ENCODE measurements at regions not wholly inside any gene's neighbourhood (a gene's known extent, or its start where the extent isn't known, plus 50 kb on each side); places are given as distances from the start of the nearest gene placed in this dataset.

DNA sequence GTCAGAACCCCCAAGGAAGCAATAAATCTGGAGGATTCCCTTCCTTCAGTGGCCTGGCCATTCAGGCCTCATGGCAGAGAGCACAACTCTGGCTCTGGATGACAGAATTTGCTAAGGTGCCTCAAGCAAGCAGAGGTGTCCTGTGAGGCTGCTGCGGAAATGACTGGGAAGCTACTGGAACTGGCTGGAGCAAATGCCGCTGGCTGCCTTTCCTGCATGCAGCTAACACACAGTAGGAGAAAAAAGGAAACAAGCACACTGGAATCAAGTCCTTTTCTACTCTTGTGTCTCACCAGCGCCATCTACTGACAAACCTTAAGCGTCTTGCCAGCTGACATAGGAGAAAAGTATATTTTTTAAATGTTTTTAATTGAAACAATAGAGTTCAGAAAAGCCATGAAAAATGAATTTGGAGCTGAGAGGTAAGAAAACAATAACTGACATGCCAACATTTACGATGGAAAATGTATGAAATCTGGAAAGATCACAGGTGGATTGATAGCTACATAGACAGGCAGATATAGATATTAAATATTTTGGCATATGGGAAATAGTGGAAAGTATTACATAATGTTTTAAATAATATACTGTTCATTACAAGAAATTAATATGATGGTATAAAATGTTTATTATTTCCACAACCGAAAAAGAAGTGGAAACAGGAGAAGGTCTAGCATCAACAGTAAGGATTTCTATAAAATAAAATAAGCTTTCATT lies 951.6 kb downstream of the ANKRD7 start:
- Histone ChIP-seq H3K4me1 (no peaks in the 10 kb centered on the region), H3K4me3 (no peak overlapping the region), H3K27me3 (no peaks in the 10 kb centered on the region), H3K27ac (no peak overlapping the region), H3K9me3 (no peaks in the 10 kb centered on the region), H3K36me3 (no peaks in the 10 kb centered on the region)
- TF ChIP-seq, protein P1, sequence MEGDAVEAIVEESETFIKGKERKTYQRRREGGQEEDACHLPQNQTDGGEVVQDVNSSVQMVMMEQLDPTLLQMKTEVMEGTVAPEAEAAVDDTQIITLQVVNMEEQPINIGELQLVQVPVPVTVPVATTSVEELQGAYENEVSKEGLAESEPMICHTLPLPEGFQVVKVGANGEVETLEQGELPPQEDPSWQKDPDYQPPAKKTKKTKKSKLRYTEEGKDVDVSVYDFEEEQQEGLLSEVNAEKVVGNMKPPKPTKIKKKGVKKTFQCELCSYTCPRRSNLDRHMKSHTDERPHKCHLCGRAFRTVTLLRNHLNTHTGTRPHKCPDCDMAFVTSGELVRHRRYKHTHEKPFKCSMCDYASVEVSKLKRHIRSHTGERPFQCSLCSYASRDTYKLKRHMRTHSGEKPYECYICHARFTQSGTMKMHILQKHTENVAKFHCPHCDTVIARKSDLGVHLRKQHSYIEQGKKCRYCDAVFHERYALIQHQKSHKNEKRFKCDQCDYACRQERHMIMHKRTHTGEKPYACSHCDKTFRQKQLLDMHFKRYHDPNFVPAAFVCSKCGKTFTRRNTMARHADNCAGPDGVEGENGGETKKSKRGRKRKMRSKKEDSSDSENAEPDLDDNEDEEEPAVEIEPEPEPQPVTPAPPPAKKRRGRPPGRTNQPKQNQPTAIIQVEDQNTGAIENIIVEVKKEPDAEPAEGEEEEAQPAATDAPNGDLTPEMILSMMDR (IDR thresholded peaks at IDR 0.05): peak; percentile 9 to 67 (median 62)
- DNase-seq (peak in 1 of 2 donors; percentile 14), ATAC-seq (no peak)
- intact Hi-C loops (cut with DNase I): loop anchor here in 3 of 10 donors (5.0 to 10.0 kb wide), 2 partner anchors 821 to 824 kb away; no protein-coding TSS in a partner anchor
- WGBS, 2 donors: 15 to 16% methylated on average over 6 of the region's 6 CpGs

DNA sequence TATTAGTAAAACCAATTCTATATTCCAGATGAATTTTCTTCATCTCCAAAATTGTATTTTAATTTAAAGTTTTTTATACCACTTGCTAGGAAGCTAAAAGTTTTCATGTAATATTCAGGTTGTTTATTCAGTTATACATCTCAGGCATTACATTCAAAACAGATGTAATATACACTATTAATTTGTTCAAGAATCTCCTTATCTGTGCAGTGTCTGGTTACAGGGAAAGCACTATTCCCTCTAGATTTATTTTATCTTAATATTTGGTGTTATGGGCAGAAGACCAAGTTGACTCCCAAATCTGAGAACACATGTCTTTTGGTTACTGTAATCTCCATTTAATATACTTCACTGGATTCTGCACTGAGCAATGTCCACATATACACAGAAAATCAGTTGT lies 953.4 kb downstream of the ANKRD7 start:
- no peaks in the 10 kb centered on the region for H3K4me1 ChIP-seq
- H3K27ac ChIP-seq: no peak overlapping the region
- no peak for DNase-seq
- no peak for ATAC-seq
- intact Hi-C loops (cut with DNase I): loop anchor here in 3 of 10 donors (5.0 to 10.0 kb wide), 2 partner anchors 823 to 826 kb away; no protein-coding TSS in a partner anchor
- peaks cover 0 to 9% (median 0%) of the 10 kb centered on the region in 11 donors for H3K9me3 ChIP-seq
- H3K36me3 ChIP-seq: no peaks in the 10 kb centered on the region
- H3K4me3 ChIP-seq: no peak overlapping the region
- TF ChIP-seq, protein P1 (IDR thresholded peaks at IDR 0.05): no peak
- no peaks in the 10 kb centered on the region for H3K27me3 ChIP-seq

DNA sequence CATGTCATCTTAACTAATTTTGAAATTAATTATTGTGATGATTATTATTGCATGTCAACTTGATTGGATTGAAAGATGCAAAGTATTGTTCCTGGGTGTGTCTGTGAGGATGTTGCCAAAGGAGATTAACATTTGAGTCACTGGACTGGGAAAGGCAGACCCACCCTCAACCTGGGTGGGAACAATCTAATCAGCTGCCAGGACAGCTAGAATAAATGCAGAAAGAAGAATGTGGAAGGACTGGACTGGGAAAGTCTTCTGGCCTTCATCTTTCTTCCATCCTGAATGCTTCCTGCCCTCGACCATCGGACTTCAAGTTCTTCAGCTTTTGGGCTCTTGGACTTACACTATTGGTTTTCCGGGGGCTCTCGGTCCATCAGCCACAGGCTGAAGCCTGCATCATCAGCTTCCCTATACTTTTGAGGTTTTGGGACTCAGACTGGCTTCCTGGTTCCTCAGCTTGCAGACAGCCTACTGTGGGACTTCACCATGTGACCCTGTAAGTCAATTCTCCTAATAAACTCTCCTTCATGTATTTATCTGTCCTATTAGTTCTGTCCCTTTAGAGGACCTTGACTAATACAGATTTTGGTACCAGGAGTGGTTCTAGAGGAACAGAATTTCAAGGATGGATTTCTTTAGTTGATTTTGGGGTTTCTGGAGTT lies 959.8 kb downstream of the ANKRD7 start:
- DNase-seq (no peak), ATAC-seq (no peak)
- Histone ChIP-seq H3K27me3 (no peaks in the 10 kb centered on the region), H3K4me3 (no peak overlapping the region), H3K27ac (no peak overlapping the region), H3K4me1 (no peaks in the 10 kb centered on the region), H3K36me3 (no peaks in the 10 kb centered on the region), H3K9me3 (peaks cover 0 to 19% (median 0%) of the 10 kb centered on the region in 11 donors)
- intact Hi-C loops (cut with DNase I): no loop called here
- WGBS, 2 donors: 82 to 90% methylated on average over 4 of the region's 4 CpGs
- TF ChIP-seq, protein P1 (IDR thresholded peaks at IDR 0.05): no peak

DNA sequence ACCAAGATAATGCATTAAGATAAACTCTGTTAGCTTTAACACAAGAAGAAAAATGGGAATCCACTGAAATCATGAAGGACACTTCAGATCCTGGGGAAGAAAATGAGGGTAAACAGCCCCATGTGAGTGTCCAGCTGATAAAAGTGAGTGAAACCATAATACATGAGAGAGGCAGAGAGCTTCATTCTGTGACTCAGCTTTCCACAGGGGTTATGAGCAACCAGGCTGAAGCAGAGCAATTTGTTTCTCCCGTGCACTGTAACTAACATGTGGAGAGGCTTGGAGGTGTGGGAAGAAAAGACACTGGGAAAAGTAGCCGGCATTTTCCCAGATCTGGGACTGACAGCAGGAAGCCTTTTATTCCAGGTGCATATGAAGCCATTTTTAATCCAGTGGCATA lies 971.7 kb downstream of the ANKRD7 start:
- TF ChIP-seq, protein P1 (IDR thresholded peaks at IDR 0.05): no peak
- DNase-seq (no peak), ATAC-seq (no peak)
- H3K9me3 ChIP-seq: peaks cover 0 to 14% (median 0%) of the 10 kb centered on the region in 11 donors
- no peaks in the 10 kb centered on the region for H3K27me3 ChIP-seq
- no peaks in the 10 kb centered on the region for H3K4me1 ChIP-seq
- no peak overlapping the region for H3K4me3 ChIP-seq
- 56 to 61% methylated on average over 2 of the region's 2 CpGs for WGBS, 2 donors
- intact Hi-C loops (cut with DNase I): no loop called here
- no peaks in the 10 kb centered on the region for H3K36me3 ChIP-seq
- H3K27ac ChIP-seq: no peak overlapping the region

Data from heart right ventricle (tissue), 16 donors.